OCI-LY7 (cell line): ENCODE measurements at regions not wholly inside any gene's neighbourhood (a gene's known extent, or its start where the extent isn't known, plus 50 kb on each side); places are given as distances from the start of the nearest gene placed in this dataset.

Experiments
- CTCF ChIP-seq: fragments of 200-600 bp; sonication (generic); conservative IDR thresholded peaks from 2 replicates; pipeline ENCODE4 v1.5.1; 2014; ENCODE audit warnings: mild to moderate bottlenecking, antibody characterized with exemption, low read length, moderate library complexity, mixed read lengths
- EZH2phosphoT487 ChIP-seq: fragments of 200-600 bp; sonication (generic); IDR thresholded peaks from 2 replicates; pipeline ENCODE4 v1.6.1; 2018; ENCODE audit warnings: low read depth, borderline replicate concordance, mild to moderate bottlenecking, mixed run types, antibody characterized with exemption, low read length, moderate library complexity, mixed read lengths

- TF ChIP-seq CTCF (no peak), EZH2phosphoT487 (no peak)
These were observed 740.9 kb downstream of the FRK start for GRCh38 chr6:115319823-115320222.
